MM.1S (cell line): ENCODE measurements at regions not wholly inside any gene's neighbourhood (a gene's known extent, or its start where the extent isn't known, plus 50 kb on each side); places are given as distances from the start of the nearest gene placed in this dataset.

Source experiments
- DNase-seq: peaks from one replicate; pipeline ENCODE4 v3.0.0-alpha.2; 2015
- H2AFZ ChIP-seq: fragments of 300-600 bp; sonication (generic); 2 replicates; pipeline ENCODE4 v1.6.0; 2016; ENCODE audit warnings: antibody characterized with exemption, low read length
- H3F3A ChIP-seq: fragments of 300-600 bp; sonication (generic); 2 replicates; pipeline ENCODE4 v1.6.1; 2016; ENCODE audit warnings: mild to moderate bottlenecking, antibody characterized with exemption, low read length, moderate library complexity, mixed read lengths; ENCODE audit not compliant: insufficient read depth
- H3K27ac ChIP-seq: fragments of 300-600 bp; sonication (generic); 2 replicates; pipeline ENCODE4 v1.5.1; 2016; ENCODE audit warnings: mild to moderate bottlenecking, low read length
- H3K27me3 ChIP-seq: fragments of 300-600 bp; sonication (generic); replicated peaks from 2 replicates; pipeline ENCODE4 v1.6.0; 2016; ENCODE audit warnings: low read length; ENCODE audit not compliant: insufficient read depth
- H3K36me3 ChIP-seq: fragments of 300-600 bp; sonication (generic); replicated peaks from 2 replicates; pipeline ENCODE4 v1.6.1; 2016; ENCODE audit warnings: mild to moderate bottlenecking, low read length, mixed read lengths; ENCODE audit not compliant: insufficient read depth
- H3K4me1 ChIP-seq: fragments of 300-600 bp; sonication (generic); 2 replicates; pipeline ENCODE4 v1.6.1; 2016; ENCODE audit warnings: low read length, mixed read lengths
- H3K4me2 ChIP-seq: fragments of 300-600 bp; sonication (generic); 2 replicates; pipeline ENCODE4 v1.6.0; 2016; ENCODE audit warnings: low read depth, low read length
- H3K4me3 ChIP-seq: fragments of 300-600 bp; sonication (generic); 2 replicates; pipeline ENCODE4 v1.5.1; 2016; ENCODE audit warnings: low read length, mixed read lengths
- H3K79me2 ChIP-seq: fragments of 300-600 bp; sonication (generic); 2 replicates; pipeline ENCODE4 v1.6.1; 2016; ENCODE audit warnings: mixed run types, low read length, mixed read lengths
- H3K9ac ChIP-seq: fragments of 300-600 bp; sonication (generic); 2 replicates; pipeline ENCODE4 v1.6.1; 2016; ENCODE audit warnings: low read length, mixed read lengths
- H3K9me2 ChIP-seq: fragments of 300-600 bp; sonication (generic); replicated peaks from 2 replicates; pipeline ENCODE4 v1.6.1; 2016; ENCODE audit warnings: mild to moderate bottlenecking, low read length, mixed read lengths; ENCODE audit not compliant: insufficient read depth
- H3K9me3 ChIP-seq: fragments of 300-600 bp; sonication (generic); replicated peaks from 2 replicates; pipeline ENCODE4 v1.6.1; 2016; ENCODE audit warnings: mild to moderate bottlenecking, low read length, mixed read lengths; ENCODE audit not compliant: insufficient read depth
- H4K20me1 ChIP-seq: fragments of 300-600 bp; sonication (generic); 2 replicates; pipeline ENCODE4 v1.6.1; 2016; ENCODE audit warnings: mild to moderate bottlenecking, low read length, moderate library complexity, mixed read lengths; ENCODE audit not compliant: insufficient read depth
- CTCF ChIP-seq: fragments of 300-600 bp; sonication (generic); IDR thresholded peaks from 2 replicates; pipeline ENCODE4 v1.5.1; 2016; ENCODE audit warnings: antibody characterized with exemption, low read length, mixed read lengths
- EZH2 ChIP-seq: fragments of 300-600 bp; sonication (generic); optimal IDR thresholded peaks from 2 replicates; pipeline ENCODE3; 2017; ENCODE audit warnings: low read depth, mild to moderate bottlenecking, antibody characterized with exemption, low read length, mixed read lengths
- EZH2phosphoT487 ChIP-seq: fragments of 300-600 bp; sonication (generic); IDR thresholded peaks from 2 replicates; pipeline ENCODE4 v1.6.1; 2018; ENCODE audit warnings: antibody characterized with exemption, low read length

DNA sequence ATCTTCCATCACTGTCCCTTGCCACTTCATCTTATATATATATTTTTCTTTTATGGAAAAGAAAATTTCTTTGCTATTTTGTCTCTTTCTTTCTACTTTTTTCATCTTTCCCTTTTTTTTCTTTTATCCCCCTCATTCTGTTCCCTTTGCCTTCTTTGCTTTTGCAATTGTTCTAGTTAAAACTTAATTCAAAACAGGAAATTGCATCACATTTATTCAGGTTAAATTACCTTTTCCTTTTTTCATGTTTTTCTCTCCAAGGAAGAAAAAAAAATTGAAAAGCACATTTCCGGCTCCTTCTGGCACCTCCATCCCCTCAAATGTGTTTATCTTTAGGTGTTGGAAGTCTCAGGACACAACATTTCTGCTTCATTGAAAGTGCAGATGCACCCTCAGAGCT is 176.9 kb downstream of the FGF1 start:
- H3K27ac ChIP-seq = no peak overlapping the region
- H3F3A ChIP-seq = no peaks in the 10 kb centered on the region
- H3K36me3 ChIP-seq = no peaks in the 10 kb centered on the region
- H3K9me3 ChIP-seq = no peaks in the 10 kb centered on the region
- no peaks in the 10 kb centered on the region for H3K27me3 ChIP-seq
- no peak for TF ChIP-seq EZH2phosphoT487
- no peak for TF ChIP-seq EZH2
- no peak for TF ChIP-seq CTCF
- no peak for DNase-seq
- H2AFZ ChIP-seq = no peak overlapping the region
- H3K4me2 ChIP-seq = no peak overlapping the region
- H3K79me2 ChIP-seq = no peaks in the 10 kb centered on the region
- H3K9ac ChIP-seq = no peak overlapping the region
- no peaks in the 10 kb centered on the region for H3K4me1 ChIP-seq
- H3K9me2 ChIP-seq = no peaks in the 10 kb centered on the region
- no peaks in the 10 kb centered on the region for H4K20me1 ChIP-seq
- no peak overlapping the region for H3K4me3 ChIP-seq

- Histone ChIP-seq H3K4me2 (no peak overlapping the region), H3K27ac (no peak overlapping the region), H3K27me3 (no peaks in the 10 kb centered on the region), H3K9me2 (no peaks in the 10 kb centered on the region), H3K79me2 (no peaks in the 10 kb centered on the region), H3K9me3 (no peaks in the 10 kb centered on the region), H4K20me1 (no peaks in the 10 kb centered on the region), H3K4me1 (no peaks in the 10 kb centered on the region), H3K36me3 (no peaks in the 10 kb centered on the region), H3F3A (no peaks in the 10 kb centered on the region), H3K9ac (no peak overlapping the region), H3K4me3 (no peak overlapping the region), H2AFZ (no peak overlapping the region)
- TF ChIP-seq EZH2phosphoT487 (no peak), EZH2 (no peak), CTCF (no peak)
- no peak for DNase-seq
Measured at GRCh38 chr5:142508591-142508990, 177.3 kb downstream of the FGF1 start.

DNA sequence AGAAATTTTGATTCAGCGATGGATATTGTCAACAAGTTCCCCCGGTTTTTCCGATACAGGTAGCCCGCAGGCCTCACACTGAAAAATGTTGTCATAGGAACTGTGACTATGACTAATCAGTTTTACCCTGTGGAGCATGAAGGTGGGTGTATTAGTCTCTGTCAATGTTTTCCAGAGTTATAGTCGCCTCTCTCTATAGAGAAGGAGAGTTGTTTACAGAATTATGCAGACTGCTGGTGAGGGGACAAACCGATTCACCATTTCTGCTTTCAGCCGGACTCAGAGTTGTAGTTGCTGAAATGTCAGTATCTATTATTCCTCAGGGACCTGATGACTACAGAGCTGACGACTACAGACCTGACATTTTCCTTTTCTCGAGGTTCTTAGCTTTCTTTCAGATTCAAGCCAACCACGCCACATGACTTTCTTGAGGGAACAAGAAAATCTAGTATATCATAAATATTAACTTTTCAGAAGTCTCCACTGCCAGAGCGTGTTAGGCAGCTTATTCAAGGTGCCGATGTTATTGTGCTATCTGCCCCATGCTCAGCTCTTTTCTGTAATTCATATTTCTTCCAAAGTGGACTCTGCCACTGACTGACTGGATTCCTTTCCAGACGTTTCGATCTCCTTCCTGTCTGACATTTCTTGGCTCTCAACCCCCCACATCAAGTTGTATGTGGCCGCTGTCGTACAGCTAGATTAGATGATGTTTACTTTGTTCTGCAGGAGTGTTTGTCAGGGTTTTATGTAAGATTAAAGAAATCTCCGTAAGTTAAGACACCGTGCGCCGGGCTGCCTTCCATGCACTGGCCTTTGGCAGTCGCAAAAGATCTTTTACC is 178.1 kb downstream of the FGF1 start:
- no peaks in the 10 kb centered on the region for H4K20me1 ChIP-seq
- no peak overlapping the region for H3K4me3 ChIP-seq
- no peaks in the 10 kb centered on the region for H3F3A ChIP-seq
- no peak for TF ChIP-seq EZH2phosphoT487
- TF ChIP-seq EZH2 = no peak
- TF ChIP-seq CTCF = no peak
- H3K9ac ChIP-seq = no peak overlapping the region
- no peaks in the 10 kb centered on the region for H3K4me1 ChIP-seq
- H3K27ac ChIP-seq = no peak overlapping the region
- no peak overlapping the region for H3K4me2 ChIP-seq
- H3K9me2 ChIP-seq = no peaks in the 10 kb centered on the region
- DNase-seq = no peak
- H2AFZ ChIP-seq = no peak overlapping the region
- no peaks in the 10 kb centered on the region for H3K36me3 ChIP-seq
- H3K79me2 ChIP-seq = no peaks in the 10 kb centered on the region
- no peaks in the 10 kb centered on the region for H3K9me3 ChIP-seq
- H3K27me3 ChIP-seq = no peaks in the 10 kb centered on the region
